ENCODE measurements at regions not wholly inside any gene's neighbourhood (a gene's known extent, or its start where the extent isn't known, plus 50 kb on each side); places are given as distances from the start of the nearest gene placed in this dataset.

DNA sequence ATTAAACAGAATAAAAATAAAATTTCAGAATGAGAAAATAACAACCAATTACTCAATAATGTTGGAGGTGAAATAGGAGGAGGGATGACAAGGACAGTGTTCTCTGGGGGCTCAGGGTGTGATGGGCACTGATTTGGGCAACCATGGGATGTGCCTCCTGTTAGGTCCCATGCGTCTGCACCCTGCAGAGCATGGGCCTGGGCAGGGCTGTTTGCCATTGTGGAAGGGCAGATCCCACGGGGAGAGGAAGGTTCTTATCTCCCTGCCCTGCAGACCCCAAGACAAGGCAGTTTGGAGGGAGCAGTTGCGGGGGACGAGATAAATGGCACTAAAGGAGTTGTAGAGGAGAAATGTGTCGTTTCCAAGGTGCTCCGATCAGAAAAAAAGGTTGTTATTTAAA lies 206.3 kb downstream of the THBS2 start:
- DNase-seq (ENCODE audit: low spot score), result no peak

- no peak for DNase-seq (ENCODE audit: low spot score)
These were observed 207.0 kb downstream of the THBS2 start for GRCh38 chr6:169046483-169047192.

DNA sequence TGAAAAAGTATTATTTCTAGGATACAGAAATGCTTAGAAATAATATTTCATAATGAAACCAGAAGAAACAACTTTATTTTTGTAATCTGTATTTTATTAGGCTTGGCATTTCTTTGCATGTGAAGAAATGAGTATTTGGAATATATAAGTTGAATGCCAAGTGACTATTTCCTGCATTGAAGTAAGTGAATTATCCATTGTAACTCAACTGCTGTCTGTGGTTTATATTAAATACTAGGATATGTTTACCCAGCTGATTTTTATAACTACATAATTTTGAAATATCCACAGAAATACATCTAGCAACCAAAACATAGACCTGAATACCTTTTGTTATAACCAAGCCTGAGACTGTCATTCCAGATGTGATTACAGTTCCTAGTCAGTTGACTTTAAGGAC lies 207.6 kb downstream of the THBS2 start:
- DNase-seq (ENCODE audit: low spot score), result no peak

- DNase-seq (ENCODE audit: low spot score), result no peak
These were observed 208.2 kb downstream of the THBS2 start for GRCh38 chr6:169045486-169045885.

GRCh38 chr6:169044381-169045230 lies 209.0 kb downstream of the THBS2 start:
- DNase-seq (ENCODE audit: low spot score), result no peak

DNA sequence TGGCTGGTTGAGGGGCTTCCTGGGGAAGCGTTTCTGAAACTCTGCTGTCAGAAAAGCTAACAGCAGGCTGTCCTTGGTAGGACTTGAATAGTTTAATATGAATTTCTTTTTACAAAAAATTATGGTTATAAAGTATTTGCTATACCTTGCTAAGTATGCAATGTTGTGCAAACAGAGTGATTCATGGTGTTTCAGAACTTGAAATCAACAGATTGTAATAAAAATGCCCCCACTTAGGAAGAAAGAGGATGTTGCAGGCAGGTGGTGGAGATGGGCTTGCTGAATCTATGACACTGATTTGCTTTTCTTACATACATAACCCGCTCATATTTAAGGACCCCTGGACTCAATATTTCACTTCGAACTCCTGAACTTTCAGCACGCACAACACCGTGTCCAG lies 211.6 kb downstream of the THBS2 start:
- DNase-seq (ENCODE audit: low spot score), result no peak

GRCh38 chr6:169041078-169041477 lies 212.6 kb downstream of the THBS2 start:
- DNase-seq (ENCODE audit: low spot score), result no peak

DNA sequence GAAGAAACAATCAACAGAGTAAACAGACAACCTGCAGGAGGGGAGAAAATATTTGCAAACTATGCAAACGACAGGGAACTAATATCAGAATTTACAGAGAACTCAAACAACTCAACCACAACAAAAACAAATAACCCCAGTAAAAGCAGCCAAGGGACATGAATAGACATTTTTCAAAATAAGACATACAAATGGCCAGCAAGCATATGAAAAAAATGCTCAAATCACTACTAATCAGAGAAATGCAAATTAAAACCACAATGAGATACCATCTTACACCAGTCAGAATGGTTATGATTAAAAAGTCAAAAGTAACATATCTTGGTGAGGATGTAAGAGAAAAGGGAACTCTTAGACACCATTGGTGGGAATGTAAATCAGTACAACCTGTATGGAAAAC lies 215.0 kb downstream of the THBS2 start:
- no peak for DNase-seq (ENCODE audit: low spot score)

- DNase-seq (ENCODE audit: low spot score), result no peak
These were observed 218.0 kb downstream of the THBS2 start for GRCh38 chr6:169035385-169036240.

DNA sequence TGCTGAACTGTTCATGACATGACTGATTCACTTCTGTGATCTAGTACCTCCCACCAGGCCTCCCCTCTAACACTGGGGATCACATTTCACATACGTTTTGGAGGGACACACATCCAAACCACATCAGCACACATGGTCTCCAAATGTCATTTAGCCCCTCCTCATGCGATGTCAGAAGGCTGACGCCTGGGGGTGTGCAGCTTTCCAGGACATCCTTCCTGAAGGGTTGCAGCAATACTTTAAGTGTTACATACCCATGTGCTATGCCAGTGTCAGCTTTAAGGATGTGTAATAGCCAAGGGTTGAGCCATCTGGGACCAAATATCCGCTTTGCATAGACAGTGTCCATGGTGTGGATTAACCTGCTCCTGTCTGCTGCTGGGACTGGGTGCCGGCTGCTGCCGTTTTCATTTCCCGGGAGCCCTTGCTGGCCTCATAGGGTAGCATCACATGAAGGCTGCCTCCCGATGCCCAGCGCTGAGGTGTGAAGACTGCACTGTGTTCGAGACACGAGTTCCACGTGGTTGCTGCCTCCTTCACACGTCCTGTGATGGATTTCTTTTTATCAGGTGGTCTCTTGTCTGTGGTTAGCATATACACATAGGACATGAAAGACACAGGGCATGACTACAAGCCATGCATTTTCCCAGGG lies 219.0 kb downstream of the THBS2 start:
- DNase-seq (ENCODE audit: low spot score), result no peak

DNA sequence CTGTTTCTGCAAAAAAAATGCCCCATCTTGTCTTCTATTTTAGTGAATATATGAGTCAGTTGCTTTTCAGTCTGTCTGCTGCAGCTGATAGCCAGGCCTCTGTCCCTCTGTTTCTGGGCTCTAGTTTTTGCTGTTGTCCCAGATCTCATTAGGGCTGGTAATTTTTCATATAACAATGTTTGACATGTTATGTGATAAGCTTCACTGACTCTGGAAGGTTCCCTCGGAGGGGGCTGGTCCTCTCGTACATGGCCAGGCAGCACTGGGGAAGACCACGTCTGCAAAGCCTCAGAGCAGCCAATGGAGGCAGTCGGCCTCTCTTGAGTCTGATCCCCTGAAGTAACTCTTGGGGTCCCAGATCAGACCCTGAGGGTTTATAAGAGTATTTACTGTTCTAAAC lies 223.8 kb downstream of the THBS2 start:
- no peak for DNase-seq (ENCODE audit: low spot score)

- DNase-seq (ENCODE audit: low spot score), result no peak
These were observed 225.3 kb downstream of the THBS2 start for GRCh38 chr6:169028343-169028742.

DNA sequence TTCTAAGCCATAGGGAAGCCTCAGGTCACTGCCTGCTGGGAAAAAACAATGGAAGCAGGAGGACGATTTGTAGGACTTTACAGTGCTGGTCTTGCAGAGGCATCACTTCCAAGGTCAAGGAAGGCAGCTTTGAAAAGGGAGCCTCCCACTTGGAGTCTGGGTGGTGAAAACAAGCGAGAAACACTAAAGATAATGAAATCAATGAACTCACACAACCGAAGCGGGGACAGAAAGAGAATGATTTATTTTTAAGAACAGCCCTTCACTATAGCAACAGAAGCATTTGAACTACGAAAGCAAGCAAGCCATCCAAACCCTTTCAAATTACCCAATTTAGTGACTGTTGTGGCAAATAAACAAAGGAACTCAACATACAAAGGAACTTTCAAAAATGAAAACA lies 227.5 kb downstream of the THBS2 start:
- peak; percentile 7 for DNase-seq (ENCODE audit: low spot score)

GRCh38 chr6:169024047-169024660 lies 229.5 kb downstream of the THBS2 start:
- DNase-seq (ENCODE audit: low spot score), result no peak

DNA sequence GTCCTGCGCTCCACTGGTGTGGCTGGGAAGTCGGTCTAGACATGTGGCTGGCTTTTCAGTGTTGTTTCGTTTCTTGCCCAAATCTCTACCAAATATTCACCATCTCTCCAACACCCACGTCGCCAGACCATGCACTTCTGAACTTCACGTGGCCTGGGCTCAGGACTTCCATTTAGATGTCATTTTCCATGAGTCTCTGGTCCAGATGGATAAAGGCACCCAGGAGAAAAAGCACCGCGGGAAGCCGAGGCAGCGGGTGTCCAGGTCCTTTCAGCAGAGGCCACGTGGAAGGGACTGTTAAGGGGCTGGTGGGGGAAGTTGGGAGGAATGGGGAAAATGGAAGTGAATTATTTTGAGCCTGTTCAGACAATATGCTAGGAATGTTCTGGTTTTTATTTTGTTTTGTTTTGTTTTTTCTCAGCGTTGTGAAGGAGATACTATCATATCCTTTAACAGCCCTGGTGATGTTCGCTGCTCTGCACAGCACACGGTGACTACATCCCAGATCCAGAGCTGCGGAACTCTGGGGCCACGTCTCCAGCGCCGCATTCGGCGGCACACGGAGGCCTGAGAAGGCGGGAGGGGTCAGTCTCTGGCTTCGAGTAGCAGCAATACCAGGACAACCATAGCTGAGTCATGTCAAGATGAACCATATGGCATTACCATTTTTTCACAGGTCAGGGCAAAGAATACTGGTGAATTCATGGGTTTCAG lies 230.3 kb downstream of the THBS2 start:
- no peak for DNase-seq (ENCODE audit: low spot score)

DNA sequence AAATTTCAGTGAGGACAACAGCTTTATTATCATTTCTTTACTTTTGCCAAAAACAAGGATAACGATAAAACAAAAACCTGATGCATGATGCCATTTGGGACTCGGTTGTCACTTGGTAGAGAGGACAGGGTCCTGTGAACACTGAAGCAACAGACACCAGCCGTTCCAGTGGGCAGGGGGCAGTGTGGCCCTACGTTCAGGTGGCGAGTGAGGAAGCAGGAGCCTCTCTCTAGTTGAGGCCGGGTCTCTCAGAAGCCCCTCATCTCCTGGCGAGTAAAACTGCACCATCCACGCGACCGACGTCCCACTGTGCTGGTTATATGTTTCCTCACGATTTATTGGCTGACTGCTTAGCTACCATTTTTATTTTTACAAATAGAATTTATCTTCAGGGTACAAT lies 231.6 kb downstream of the THBS2 start:
- no peak for DNase-seq (ENCODE audit: low spot score)

DNA sequence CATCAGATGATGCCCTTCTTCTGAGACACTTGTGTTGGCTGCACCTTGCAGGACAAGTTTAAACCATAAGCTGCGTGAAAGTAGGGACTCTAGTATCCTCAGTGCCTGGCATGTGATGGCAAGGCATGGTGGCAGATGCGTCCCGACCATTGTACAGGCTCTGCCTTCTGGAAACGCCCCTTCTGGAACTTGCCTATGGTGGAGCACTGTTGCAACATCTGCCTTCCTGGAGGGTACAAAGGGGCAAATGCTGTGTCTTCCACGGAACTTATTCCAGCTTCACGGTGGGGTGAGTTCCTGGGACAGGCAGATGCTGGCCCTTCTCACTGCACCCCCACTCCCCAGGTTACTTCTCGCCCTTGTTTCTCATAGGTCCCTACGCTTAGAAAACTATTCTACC lies 232.8 kb downstream of the THBS2 start:
- DNase-seq (ENCODE audit: low spot score), result no peak

GRCh38 chr6:169019727-169020491 lies 233.7 kb downstream of the THBS2 start:
- no peak for DNase-seq (ENCODE audit: low spot score)

GRCh38 chr6:169019111-169019510 lies 234.5 kb downstream of the THBS2 start:
- no peak for DNase-seq (ENCODE audit: low spot score)

GRCh38 chr6:169016758-169017157 lies 236.9 kb downstream of the THBS2 start:
- DNase-seq (ENCODE audit: low spot score), result no peak

Measured in putamen (tissue), 1 donor.